Activated CD8-positive, alpha-beta memory T cell treated with anti-CD3 and anti-CD28 coated beads, Interleukin-2, amount 10 ng/mL, durations not matched to agents 7 days and 5 days (primary cell): ENCODE measurements at regions not wholly inside any gene's neighbourhood (a gene's known extent, or its start where the extent isn't known, plus 50 kb on each side); places are given as distances from the start of the nearest gene placed in this dataset.
"Not testable (repeated sequence)": the region's sequence is repeated elsewhere in the genome, so short reads cannot be mapped to it uniquely, and the experiment has no call there.

Experiments used
- ATAC-seq: fragments of 150-1000 bp; cut with Tn5 transposase; one replicate; pipeline ENCODE4 v1.10.0; 2021; ENCODE audit warnings: moderate library complexity
- CTCF ChIA-PET: fragments of 350-600 bp; sonication (Branson Sonifier 250); formaldehyde crosslinking; loops from one replicate; lab custom pipeline; 2021; ENCODE audit warnings: antibody characterized with exemption; lab: Charles Lee
- DNase-seq: peaks from one replicate; pipeline ENCODE4 v3.0.0-alpha.2; 2020
- H3K27ac Mint-ChIP-seq: one replicate; pipeline ENCODE4 v1.8.0; 2021; ENCODE audit warnings: mild to moderate bottlenecking, mixed read lengths
- H3K27me3 Mint-ChIP-seq: one replicate; pipeline ENCODE4 v1.8.0; 2021; ENCODE audit warnings: mixed read lengths
- H3K36me3 Mint-ChIP-seq: one replicate; pipeline ENCODE4 v1.8.0; 2021; ENCODE audit warnings: mild to moderate bottlenecking, mixed read lengths
- H3K4me1 Mint-ChIP-seq: one replicate; pipeline ENCODE4 v1.8.0; 2021; ENCODE audit warnings: mixed read lengths
- H3K4me3 Mint-ChIP-seq: one replicate; pipeline ENCODE4 v1.8.0; 2021; ENCODE audit warnings: mild to moderate bottlenecking, moderate library complexity, mixed read lengths
- H3K9me3 Mint-ChIP-seq: one replicate; pipeline ENCODE4 v1.8.0; 2022; ENCODE audit warnings: low read depth, mixed read lengths

DNA sequence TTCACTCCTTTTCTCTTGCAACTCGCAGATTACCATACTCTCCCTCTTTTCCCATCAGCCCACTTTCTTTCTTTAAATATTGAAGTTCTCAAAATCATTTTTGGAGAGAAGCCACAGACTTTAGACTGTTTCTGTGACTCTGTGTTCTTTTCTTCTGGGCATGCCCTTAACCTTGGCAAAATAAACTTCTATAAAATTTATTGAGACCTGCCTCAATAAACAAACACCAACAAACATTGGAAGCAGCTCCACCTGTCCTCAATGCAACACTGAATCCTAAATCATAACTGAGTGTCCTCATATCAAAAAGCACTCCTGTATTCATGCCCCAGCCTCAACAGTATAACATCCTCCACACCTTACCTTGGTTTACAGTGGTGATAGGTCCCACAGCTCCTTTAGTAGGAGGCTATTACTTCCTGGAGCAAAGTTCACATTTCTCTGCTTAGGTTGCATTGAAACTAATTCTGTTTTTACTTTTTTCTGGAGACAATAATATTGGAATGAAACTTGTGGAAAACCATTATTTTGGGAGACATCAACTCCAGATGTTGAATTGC, 320.0 kb upstream of the LRRC4C start:
- Mint-ChIP-seq H3K4me3 (no peak overlapping the region), H3K27ac (no peak overlapping the region), H3K27me3 (no peaks in the 10 kb centered on the region), H3K36me3 (no peaks in the 10 kb centered on the region), H3K4me1 (no peaks in the 10 kb centered on the region), H3K9me3 (peaks cover 21% of the 10 kb centered on the region)
- CTCF ChIA-PET, result no interaction called here
- DNase-seq, result no peak
- ATAC-seq, result no peak

DNA sequence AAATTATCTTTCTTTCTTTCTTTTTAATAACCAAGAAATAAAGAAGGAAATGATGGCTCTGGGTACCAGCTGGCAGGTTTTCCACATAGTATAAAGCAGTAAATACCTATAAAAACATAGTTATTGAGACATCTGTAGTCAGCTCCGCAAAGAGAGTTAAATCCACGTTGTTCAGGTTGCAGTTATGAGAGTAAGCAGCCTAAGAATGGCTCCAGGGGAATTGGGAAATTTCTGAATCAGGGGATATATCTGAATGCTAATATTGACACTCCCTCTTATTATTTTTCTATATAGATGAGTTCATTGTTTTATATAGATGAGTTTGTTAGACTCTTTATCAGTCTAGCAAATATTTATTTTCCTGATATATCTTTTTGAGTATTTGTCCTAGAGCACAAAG, 322.0 kb upstream of the LRRC4C start:
- H3K36me3 Mint-ChIP-seq, result no peaks in the 10 kb centered on the region
- no peak overlapping the region for H3K27ac Mint-ChIP-seq
- H3K9me3 Mint-ChIP-seq, result peaks cover 17% of the 10 kb centered on the region
- H3K27me3 Mint-ChIP-seq, result no peaks in the 10 kb centered on the region
- no peak overlapping the region for H3K4me3 Mint-ChIP-seq
- H3K4me1 Mint-ChIP-seq, result no peaks in the 10 kb centered on the region
- no peak for ATAC-seq
- CTCF ChIA-PET, result no interaction called here
- DNase-seq, result no peak

DNA sequence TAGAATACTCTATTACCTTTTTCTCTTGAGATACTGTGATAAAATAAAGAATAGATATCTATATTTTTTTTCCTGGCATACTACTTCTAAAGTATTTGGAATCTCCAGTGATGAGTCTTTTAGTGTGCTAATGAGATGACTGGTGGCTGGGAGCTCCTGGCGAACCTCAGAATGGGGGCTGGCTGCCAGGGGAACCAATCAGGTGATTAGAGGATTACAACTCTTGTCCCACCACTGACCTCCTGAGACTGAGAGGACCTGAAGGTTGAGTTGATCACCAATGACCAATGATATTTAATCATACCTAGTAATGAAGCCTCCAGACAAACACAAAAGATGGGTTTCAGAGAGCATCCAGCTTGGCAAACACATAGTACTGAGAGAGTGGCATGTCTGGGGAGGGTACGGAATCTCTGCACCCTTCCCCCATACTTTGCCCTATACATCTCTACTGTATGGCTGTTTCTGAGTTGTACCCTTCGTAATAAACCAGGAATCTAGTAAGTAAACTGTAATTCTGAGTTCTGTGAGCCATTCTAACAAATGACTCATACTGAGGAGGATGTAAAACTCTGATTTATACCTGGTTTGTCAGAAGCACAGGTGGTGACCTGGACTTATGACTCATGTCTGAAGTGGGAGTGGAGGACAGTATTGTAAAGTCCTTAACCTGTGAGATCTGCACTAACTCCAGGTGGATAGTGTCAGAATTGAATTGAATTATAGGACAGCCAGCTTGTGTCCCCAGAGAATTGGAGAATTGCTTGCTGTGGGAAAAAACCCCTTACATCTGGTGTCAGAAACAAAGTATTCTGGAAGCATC, 325.3 kb upstream of the LRRC4C start:
- DNase-seq, result no peak
- Mint-ChIP-seq H3K27ac (no peak overlapping the region), H3K4me3 (no peak overlapping the region), H3K9me3 (peaks cover 16% of the 10 kb centered on the region), H3K36me3 (no peaks in the 10 kb centered on the region), H3K27me3 (no peaks in the 10 kb centered on the region), H3K4me1 (no peaks in the 10 kb centered on the region)
- CTCF ChIA-PET, result no interaction called here
- no peak for ATAC-seq

DNA sequence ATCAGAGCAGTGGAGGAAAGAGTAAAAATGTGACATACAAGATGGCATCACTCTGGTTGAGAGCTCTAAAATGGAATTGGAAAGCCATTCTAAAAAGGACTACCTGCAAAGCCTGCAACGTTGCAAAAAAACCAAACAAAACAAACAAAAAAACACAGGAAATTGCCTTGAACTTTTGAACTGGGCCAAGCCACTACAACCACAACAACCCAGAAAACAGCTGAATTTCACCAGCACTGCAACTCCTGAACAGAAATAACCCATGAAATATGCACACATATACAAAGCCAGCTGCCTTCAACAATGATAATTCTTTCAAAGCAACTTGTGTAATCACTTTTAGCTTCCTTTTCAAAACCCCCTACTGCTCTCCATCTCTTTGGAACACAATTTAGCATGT, 326.6 kb upstream of the LRRC4C start:
- Mint-ChIP-seq H3K9me3 (peaks cover 15% of the 10 kb centered on the region), H3K27me3 (no peaks in the 10 kb centered on the region), H3K27ac (no peak overlapping the region), H3K4me3 (no peak overlapping the region), H3K36me3 (no peaks in the 10 kb centered on the region), H3K4me1 (no peaks in the 10 kb centered on the region)
- ATAC-seq (no peak), DNase-seq (no peak)
- CTCF ChIA-PET, result no interaction called here

DNA sequence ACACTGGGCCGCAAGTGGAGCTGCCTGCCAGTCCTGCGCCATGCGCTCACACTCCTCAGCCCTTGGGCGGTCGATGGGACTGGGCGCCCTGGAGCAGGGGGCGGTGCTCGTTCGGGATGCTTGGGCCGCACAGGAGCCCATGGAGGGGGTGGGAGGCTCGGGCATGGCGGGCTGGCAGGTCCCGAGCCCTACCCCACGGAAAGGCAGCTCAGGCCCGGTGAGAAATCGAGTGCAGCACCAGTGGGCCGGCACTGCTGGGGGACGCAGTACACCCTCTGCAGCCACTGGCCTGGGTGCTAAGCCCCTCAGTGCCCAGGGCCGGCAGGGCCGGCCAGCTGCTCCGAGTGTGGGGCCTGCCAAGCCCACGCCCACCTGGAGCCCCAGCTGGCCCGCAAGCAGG, 328.7 kb upstream of the LRRC4C start:
- Mint-ChIP-seq H3K36me3 (no peaks in the 10 kb centered on the region), H3K27ac (no peak overlapping the region)

DNA sequence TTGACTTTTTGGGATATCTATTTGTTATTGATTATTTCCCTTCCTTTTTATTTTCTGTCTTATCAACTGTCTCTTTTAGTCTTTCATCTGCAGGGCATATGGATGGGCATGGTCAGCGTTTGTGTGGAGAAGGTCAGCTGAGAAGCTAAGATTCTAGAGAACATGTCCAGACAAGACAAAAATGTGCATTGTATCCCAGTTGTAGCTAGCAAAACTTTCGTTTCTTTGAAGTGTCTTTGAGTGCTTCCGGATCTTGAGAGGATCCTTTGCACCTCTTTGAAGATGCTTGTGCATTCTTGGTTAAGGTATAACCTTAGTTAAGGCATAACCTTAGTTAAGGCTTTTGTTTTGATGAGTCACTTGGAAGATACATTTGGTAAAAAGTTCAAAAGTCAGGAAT, 329.9 kb upstream of the LRRC4C start:
- CTCF ChIA-PET, result no interaction called here
- Mint-ChIP-seq H3K27ac (no peak overlapping the region), H3K9me3 (peaks cover 12% of the 10 kb centered on the region), H3K4me3 (no peak overlapping the region), H3K36me3 (no peaks in the 10 kb centered on the region), H3K4me1 (no peaks in the 10 kb centered on the region), H3K27me3 (no peaks in the 10 kb centered on the region)
- ATAC-seq (no peak), DNase-seq (no peak)

More for the DNA sequence above, 328.7 kb upstream of the LRRC4C start:
- Mint-ChIP-seq H3K27me3 (no peaks in the 10 kb centered on the region), H3K4me3 (no peak overlapping the region), H3K4me1 (no peaks in the 10 kb centered on the region), H3K9me3 (peaks cover 16% of the 10 kb centered on the region)
- DNase-seq (no peak), ATAC-seq (no peak)
- CTCF ChIA-PET, result no interaction called here

DNA sequence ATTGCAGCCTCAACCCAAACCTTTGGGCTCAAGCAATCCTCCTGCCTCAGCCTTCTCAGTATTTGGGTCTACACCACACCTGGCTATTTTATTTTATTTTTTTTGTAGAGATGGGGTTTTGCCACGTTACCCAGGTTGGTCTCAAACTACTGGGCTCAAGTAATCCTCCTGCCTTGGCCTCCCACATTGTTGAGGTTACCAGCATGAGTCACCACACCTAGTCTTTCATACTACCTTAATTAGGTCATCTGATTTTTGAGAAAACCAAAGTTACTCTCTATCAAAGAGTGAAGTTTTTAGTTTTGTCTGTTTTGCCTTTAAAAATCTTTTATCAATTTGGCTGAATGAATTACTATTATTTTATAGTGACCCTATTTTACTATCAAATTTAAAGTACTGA, 335.6 kb upstream of the LRRC4C start:
- Mint-ChIP-seq H3K4me1 (no peaks in the 10 kb centered on the region), H3K4me3 (no peak overlapping the region), H3K9me3 (peaks cover 9% of the 10 kb centered on the region), H3K27ac (no peak overlapping the region), H3K27me3 (no peaks in the 10 kb centered on the region), H3K36me3 (no peaks in the 10 kb centered on the region)
- DNase-seq, result no peak
- CTCF ChIA-PET, result no interaction called here
- no peak for ATAC-seq

DNA sequence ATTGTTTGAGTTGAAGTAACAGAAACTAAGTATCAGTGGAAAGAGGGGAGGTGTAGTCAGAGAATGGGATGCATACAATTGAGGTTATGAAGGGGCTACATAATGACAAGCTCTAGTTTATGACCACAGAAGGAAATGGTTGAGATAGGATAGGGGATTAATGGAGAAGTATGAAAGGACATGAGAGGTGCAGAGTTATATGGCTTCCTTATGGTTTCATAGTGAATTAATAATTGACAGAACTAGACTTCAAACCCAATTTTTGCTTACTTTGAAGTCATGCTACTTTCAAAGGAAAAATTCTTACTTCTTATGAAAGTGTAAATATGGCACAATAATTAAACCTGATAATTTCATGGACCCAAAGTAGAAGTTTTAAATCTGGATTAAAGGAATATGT, 340.3 kb upstream of the LRRC4C start:
- CTCF ChIA-PET, result no interaction called here
- Mint-ChIP-seq H3K9me3 (peaks cover 16% of the 10 kb centered on the region), H3K4me1 (no peaks in the 10 kb centered on the region), H3K4me3 (no peak overlapping the region), H3K27me3 (no peaks in the 10 kb centered on the region), H3K36me3 (peaks cover 1% of the 10 kb centered on the region), H3K27ac (no peak overlapping the region)
- no peak for DNase-seq
- no peak for ATAC-seq

DNA sequence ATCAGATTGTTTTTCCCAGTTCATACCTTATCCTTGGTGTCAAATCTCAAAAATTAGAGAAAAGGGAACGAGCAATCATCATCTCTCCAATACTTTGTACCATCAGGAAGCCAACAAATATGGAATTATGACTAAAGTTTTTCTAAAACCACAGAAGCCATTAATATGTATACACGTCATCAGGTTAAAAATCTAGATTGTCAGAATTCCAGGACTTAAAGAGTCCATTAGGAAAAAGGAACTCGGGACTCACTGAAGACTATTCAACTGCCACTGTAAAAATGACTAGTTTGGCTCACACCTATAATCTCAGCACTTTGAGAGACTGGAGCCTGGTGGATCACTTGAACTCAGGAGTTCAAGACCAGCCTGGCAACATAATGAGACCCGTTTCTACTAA, 344.4 kb upstream of the LRRC4C start:
- H3K9me3 Mint-ChIP-seq, result peaks cover 16% of the 10 kb centered on the region
- ATAC-seq, result no peak
- CTCF ChIA-PET, result interaction anchor here (0.7 kb wide), 1 partner anchor 30 kb away, joined by 3 read pairs; no protein-coding TSS in a partner anchor

DNA sequence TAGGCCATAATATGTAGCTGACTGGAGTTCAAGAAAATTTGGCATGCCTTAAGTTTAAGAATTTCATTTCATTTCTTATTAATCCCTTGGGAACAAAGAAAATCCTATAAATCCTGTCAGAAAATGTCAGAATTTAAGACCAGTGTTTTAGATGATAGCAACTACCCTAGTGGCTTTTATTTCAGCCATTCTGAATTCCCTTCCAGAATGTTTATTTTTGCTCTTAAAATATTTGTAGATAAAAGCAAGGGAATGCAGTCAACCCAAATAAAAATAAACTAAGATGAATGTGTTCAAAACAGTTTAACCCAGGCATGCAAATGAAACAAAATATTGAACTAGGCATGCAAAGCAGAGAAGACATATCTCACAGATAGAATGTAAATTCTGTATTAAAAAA, 356.9 kb upstream of the LRRC4C start:
- CTCF ChIA-PET, result no interaction called here
- Mint-ChIP-seq H3K9me3 (peaks cover 12% of the 10 kb centered on the region), H3K4me3 (no peak overlapping the region), H3K36me3 (no peaks in the 10 kb centered on the region), H3K27me3 (no peaks in the 10 kb centered on the region), H3K4me1 (no peaks in the 10 kb centered on the region), H3K27ac (no peak overlapping the region)
- ATAC-seq (no peak), DNase-seq (no peak)

More for the DNA sequence above, 344.4 kb upstream of the LRRC4C start:
- H3K4me3 Mint-ChIP-seq, result no peak overlapping the region
- H3K36me3 Mint-ChIP-seq, result peaks cover 1% of the 10 kb centered on the region
- H3K27me3 Mint-ChIP-seq, result no peaks in the 10 kb centered on the region
- H3K4me1 Mint-ChIP-seq, result no peaks in the 10 kb centered on the region
- DNase-seq, result no peak
- no peak overlapping the region for H3K27ac Mint-ChIP-seq

DNA sequence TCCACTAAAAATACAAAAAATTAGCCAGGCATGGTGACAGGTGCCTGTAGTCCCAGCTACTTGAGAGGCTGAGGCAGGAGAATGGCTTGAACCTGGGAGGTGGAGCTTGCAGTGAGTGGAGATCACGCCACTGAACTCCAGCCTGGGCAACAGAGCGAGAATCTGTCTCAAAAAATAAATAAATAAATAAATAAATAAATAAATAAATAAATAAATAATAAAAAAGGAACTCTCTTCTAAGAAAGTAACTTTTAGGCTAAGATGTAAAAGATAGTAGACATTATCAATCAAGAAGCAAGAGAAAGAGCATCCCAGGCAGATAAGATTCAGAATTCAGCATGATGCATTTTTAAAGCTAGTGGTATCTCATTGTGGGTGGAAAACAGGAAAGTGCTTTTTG, 364.8 kb upstream of the LRRC4C start:
- H3K36me3 Mint-ChIP-seq, ATAC-seq, H3K4me3 Mint-ChIP-seq, CTCF ChIA-PET, H3K27me3 Mint-ChIP-seq, H3K27ac Mint-ChIP-seq, H3K4me1 Mint-ChIP-seq, DNase-seq: not testable (repeated sequence)
- peaks cover 11% of the 10 kb centered on the region for H3K9me3 Mint-ChIP-seq

DNA sequence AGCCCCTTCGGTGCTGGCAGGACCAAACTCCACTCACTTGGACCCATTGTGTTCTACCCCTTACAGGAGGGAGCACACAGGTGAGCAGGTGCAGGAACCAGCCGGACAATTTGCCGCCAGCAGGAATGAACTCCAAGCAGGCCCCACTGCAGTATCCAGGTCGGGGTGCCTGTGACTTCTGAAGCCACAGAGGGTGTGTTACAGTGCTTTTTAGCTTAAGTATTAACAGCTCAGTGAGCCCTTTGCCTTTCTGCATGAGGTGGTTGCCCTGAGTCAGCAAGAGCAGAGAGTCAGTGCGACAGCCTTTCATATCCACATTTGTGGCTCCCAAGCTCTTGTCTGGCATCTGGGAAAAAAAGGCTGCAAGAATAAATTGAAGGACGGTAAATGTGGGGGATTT, 366.6 kb upstream of the LRRC4C start:
- Mint-ChIP-seq H3K36me3 (no peaks in the 10 kb centered on the region), H3K27ac (no peak overlapping the region), H3K27me3 (no peaks in the 10 kb centered on the region), H3K9me3 (peaks cover 9% of the 10 kb centered on the region), H3K4me3 (no peak overlapping the region), H3K4me1 (no peaks in the 10 kb centered on the region)
- ATAC-seq (no peak), DNase-seq (no peak)
- CTCF ChIA-PET, result no interaction called here

DNA sequence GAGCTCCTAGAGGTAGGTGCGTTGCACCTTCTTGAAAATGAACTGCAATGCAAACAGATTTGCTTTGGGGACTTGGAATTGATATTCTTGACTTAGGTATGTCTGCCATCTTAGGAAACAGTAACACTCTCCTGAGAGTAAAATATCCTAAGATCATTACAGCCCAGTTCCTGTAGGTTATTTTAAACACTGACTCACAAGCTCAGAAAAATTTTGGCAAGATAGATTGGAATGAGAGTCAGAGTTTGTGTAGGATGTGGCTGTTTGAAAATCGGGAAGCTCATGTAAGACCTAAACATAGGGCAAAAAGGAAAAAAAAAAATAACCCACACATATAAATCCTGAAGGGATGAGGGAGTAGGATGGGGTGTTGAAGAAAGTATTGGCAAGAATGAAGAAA, 377.0 kb upstream of the LRRC4C start:
- no peak overlapping the region for H3K4me3 Mint-ChIP-seq
- H3K27ac Mint-ChIP-seq, result no peak overlapping the region
- ATAC-seq, result no peak
- H3K4me1 Mint-ChIP-seq, result no peaks in the 10 kb centered on the region
- H3K9me3 Mint-ChIP-seq, result peaks cover 3% of the 10 kb centered on the region
- DNase-seq, result no peak
- no peaks in the 10 kb centered on the region for H3K27me3 Mint-ChIP-seq
- CTCF ChIA-PET, result no interaction called here
- no peaks in the 10 kb centered on the region for H3K36me3 Mint-ChIP-seq

DNA sequence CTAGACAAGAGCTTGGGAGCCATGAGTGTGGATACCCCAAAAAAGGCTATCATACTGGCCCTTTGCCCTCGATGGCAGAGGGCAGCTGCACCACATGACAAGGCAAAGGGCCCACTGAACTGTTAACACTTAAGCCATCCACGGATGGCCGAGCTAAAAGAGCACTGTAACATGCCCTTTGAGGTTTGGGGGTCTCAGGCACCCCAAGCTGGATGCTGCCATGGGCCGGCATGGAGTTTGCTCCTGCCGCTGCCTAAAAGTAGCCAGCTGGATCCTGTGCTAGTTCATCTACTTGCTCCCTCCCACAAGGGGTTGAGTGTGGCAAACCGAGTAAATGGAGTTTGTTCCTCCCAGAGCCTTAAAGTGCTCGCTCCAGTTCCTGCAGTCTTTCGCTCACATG, 383.2 kb upstream of the LRRC4C start:
- no peaks in the 10 kb centered on the region for H3K36me3 Mint-ChIP-seq
- H3K4me1 Mint-ChIP-seq, result no peaks in the 10 kb centered on the region
- no peak overlapping the region for H3K27ac Mint-ChIP-seq
- no peak overlapping the region for H3K4me3 Mint-ChIP-seq
- no peaks in the 10 kb centered on the region for H3K27me3 Mint-ChIP-seq
- peaks cover 8% of the 10 kb centered on the region for H3K9me3 Mint-ChIP-seq
- CTCF ChIA-PET, result no interaction called here
- ATAC-seq, result no peak
- no peak for DNase-seq
